HFF-Myc (cell line): ENCODE measurements at regions not wholly inside any gene's neighbourhood (a gene's known extent, or its start where the extent isn't known, plus 50 kb on each side); places are given as distances from the start of the nearest gene placed in this dataset.

Experiments
- DNase-seq: peaks from one replicate; pipeline ENCODE4 v3.0.0-alpha.2; 2011; ENCODE audit warnings: low read depth; ENCODE audit errors: extremely low read depth
- H3K4me3 ChIP-seq: replicated peaks from 2 replicates; pipeline ENCODE4 v1.5.1; 2011; ENCODE audit warnings: low read depth, mild to moderate bottlenecking, control low read depth, low read length
- CTCF ChIP-seq: IDR thresholded peaks from 2 replicates; pipeline ENCODE4 v1.5.1; 2012; ENCODE audit warnings: mild to moderate bottlenecking, low read depth, low read length, control low read depth; ENCODE audit errors: missing control alignments

GRCh38 chr5:156036640-156037039 is 290.3 kb upstream of the SGCD start:
- no peak for DNase-seq
- H3K4me3 ChIP-seq: no peak overlapping the region
- no peak for TF ChIP-seq CTCF

DNA sequence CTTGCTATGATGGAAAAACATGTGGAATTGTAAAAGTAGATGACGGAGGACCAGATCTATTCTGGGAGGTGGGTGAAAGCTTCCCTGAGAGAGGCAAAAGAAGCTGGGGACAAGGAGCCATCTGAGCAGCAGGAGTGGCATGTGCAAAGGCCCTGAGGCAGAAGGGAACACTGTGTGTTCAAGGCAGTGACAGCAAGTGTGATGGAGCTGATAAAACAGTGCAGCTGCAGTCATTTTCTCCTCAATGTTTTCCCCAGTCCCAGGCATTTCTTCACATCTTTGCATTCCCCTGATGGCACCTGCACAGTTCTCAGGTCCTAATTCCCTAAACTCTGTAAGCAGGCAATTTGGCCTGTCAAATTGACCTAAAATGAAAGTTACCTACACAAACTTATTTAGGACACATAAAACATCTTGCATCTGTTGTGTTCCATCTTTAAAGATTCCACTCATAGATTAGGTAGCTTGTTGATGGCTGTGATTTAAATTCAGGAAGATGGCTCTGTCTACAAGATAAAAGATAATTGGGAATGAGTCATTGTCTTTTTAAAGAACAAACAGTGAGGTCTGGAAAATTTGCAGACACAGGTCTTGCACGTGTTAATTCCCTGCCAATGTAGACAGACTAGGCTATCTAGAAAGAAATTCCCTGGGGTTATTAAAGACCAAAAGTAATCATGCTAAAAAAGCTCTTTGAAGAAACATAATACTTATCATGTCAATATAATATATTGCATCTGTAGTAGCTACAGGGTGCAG is 289.6 kb upstream of the SGCD start:
- DNase-seq: no peak
- TF ChIP-seq CTCF: no peak
- H3K4me3 ChIP-seq: no peak overlapping the region

- TF ChIP-seq CTCF: no peak
- H3K4me3 ChIP-seq: no peak overlapping the region
- no peak for DNase-seq
Observed at GRCh38 chr5:156042726-156043125, 284.2 kb upstream of the SGCD start.

GRCh38 chr5:156043351-156043750 is 283.6 kb upstream of the SGCD start:
- no peak overlapping the region for H3K4me3 ChIP-seq
- no peak for TF ChIP-seq CTCF
- no peak for DNase-seq

DNA sequence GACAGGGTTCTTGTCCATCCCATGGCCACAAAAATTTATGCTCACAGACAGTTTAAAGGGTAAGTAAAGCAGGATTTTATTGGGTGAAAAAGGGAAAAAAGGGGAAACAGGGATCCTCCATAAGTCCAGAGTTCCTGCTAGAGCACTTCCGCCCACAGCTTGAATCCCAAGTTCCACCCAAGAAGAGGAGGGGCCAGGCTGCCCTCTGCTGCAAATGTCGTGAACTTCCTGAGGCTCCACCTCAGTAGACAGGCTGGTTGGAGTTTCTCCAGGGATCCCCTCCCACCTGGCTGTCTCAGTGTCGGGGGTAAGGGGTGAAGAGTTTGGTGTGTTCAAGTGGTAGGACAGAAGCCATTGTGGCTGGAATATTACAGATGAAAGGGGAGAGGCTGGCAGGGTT is 275.0 kb upstream of the SGCD start:
- no peak for TF ChIP-seq CTCF
- no peak overlapping the region for H3K4me3 ChIP-seq
- no peak for DNase-seq

DNA sequence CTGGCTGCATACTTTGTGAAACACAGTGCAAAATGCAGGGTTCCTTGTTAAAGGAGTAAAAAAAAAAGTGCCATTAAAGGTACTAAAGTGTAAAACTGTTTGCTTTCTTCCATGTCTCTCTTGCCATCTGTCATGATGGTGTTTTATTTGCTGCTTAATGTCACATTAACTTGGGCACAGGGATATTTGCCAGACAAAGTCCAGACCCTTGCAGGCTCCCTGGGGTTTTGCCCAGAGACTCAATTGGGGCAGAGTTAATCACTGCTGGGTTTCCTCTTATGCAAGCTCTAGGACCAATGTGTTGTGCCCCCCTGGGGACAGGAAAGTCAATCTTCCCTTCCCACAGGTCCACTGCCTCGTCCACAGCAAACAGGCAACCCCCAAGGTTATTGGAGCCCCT is 274.3 kb upstream of the SGCD start:
- no peak overlapping the region for H3K4me3 ChIP-seq
- no peak for TF ChIP-seq CTCF
- no peak for DNase-seq

DNA sequence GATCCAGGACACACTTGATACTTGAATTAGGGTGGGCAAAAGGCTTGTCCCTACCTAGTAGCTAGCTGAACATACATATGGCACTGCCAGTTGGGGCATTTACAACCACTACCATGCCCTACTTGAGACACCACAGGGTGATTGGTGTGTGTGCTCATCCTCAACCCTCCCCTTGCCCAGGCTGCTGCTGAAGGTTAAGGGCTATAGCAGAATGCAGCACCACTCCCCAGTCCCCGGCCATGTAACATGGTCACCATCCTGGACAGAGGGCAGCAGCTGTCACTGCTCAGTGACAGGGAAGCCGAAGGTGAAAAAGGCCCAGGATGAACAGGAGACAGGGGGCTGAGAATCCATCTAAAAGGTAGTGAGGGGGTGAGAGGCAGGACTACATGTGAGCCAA is 273.9 kb upstream of the SGCD start:
- TF ChIP-seq CTCF: no peak

More for the DNA sequence above, 273.9 kb upstream of the SGCD start:
- no peak overlapping the region for H3K4me3 ChIP-seq
- no peak for DNase-seq
